GM12878 (cell line): ENCODE measurements at regions not wholly inside any gene's neighbourhood (a gene's known extent, or its start where the extent isn't known, plus 50 kb on each side); places are given as distances from the start of the nearest gene placed in this dataset.

ENCODE experiments used
- ATAC-seq: fragments of 200-7000 bp; cut with Tn5 transposase; 3 replicates; pipeline ENCODE4 v1.9.1; 2020; ENCODE audit warnings: mild to moderate bottlenecking, moderate library complexity
- BruUV-seq: library from RNA; stranded (reverse); fragments of 400-500 nt; replicated peaks from 2 replicates; lab custom pipeline; 2021; lab: Mats Ljungman, UMichigan
- CTCF ChIA-PET: fragments of 300-600 bp; sonication (Branson Sonifier 250); formaldehyde crosslinking; extraction: SDS; loops from one replicate; lab custom pipeline; 2021; ENCODE audit warnings: inconsistent platforms; lab: Yijun Ruan, JAX
- POLR2A ChIA-PET: fragments of 350-600 bp; formaldehyde crosslinking; extraction: SDS; loops from one replicate; lab custom pipeline; 2021; ENCODE audit warnings: inconsistent platforms; lab: Charles Lee
- RAD21 ChIA-PET: fragments of 300-600 bp; sonication (Branson Sonifier 250); formaldehyde crosslinking; loops from one replicate; lab custom pipeline; 2023; ENCODE audit warnings: antibody characterized with exemption; ENCODE audit not compliant: unreplicated experiment; lab: Charles Lee
- SMC1A ChIA-PET: fragments of 300-600 bp; sonication (Branson Sonifier 250); formaldehyde crosslinking; loops from one replicate; lab custom pipeline; 2023; ENCODE audit not compliant: unreplicated experiment, uncharacterized antibody; lab: Charles Lee
- DNase-seq: peaks from one replicate; pipeline ENCODE4 v3.0.0-alpha.2; 2011; ENCODE audit warnings: low read depth, low spot score
- FAIRE-seq: peaks from 3 replicates; lab custom pipeline; 2011; peaks lifted over from hg19 to GRCh38; lab: Jason Lieb, UNC
- H2AFZ ChIP-seq: 2 replicates; pipeline ENCODE4 v1.6.0; 2011; ENCODE audit warnings: low read depth, low read length, control low read depth; ENCODE audit not compliant: control insufficient read depth
- H3K27ac ChIP-seq: 2 replicates; pipeline ENCODE4 v1.5.1; 2011; ENCODE audit warnings: control low read depth; ENCODE audit not compliant: control insufficient read depth, insufficient read depth
- H3K27me3 ChIP-seq, 2 experiments: replicated peaks in 1 of 2; 2 replicates each; pipeline versions ENCODE4 v1.6.0 to v1.6.1; 2011; ENCODE audit warnings: low read length in 1 of 2; ENCODE audit not compliant: control insufficient read depth in 2 of 2, insufficient read depth in 2 of 2
- H3K36me3 ChIP-seq, 2 experiments: 2 replicates each; pipeline ENCODE4 v1.5.1; 2011; ENCODE audit warnings: low read length in 1 of 2; ENCODE audit not compliant: control insufficient read depth in 2 of 2, insufficient read depth in 2 of 2
- H3K4me1 ChIP-seq: 2 replicates; pipeline ENCODE4 v1.6.1; 2011; ENCODE audit warnings: mild to moderate bottlenecking, low read length, moderate library complexity, mixed read lengths; ENCODE audit not compliant: control insufficient read depth, insufficient read depth
- H3K4me2 ChIP-seq: 2 replicates; pipeline ENCODE4 v1.6.0; 2011; ENCODE audit warnings: control low read depth; ENCODE audit not compliant: control insufficient read depth, insufficient read depth
- H3K4me3 ChIP-seq: fragments of 200-600 bp; sonication (generic); 2 replicates; pipeline ENCODE4 v1.5.1; 2016
- H3K79me2 ChIP-seq: 2 replicates; pipeline ENCODE4 v1.6.0; 2011; ENCODE audit warnings: low read length; ENCODE audit not compliant: control insufficient read depth, insufficient read depth
- H3K9ac ChIP-seq: 2 replicates; pipeline ENCODE4 v1.8.0; 2011; ENCODE audit warnings: low read length, control low read depth, mixed read lengths; ENCODE audit not compliant: control insufficient read depth, insufficient read depth
- H3K9me3 ChIP-seq: replicated peaks from 3 replicates; pipeline ENCODE4 v1.5.1; 2011; ENCODE audit warnings: mild to moderate bottlenecking, low read length; ENCODE audit not compliant: control insufficient read depth, insufficient read depth
- H4K20me1 ChIP-seq: 2 replicates; pipeline ENCODE4 v1.6.0; 2011; ENCODE audit not compliant: control insufficient read depth, insufficient read depth
- ASH2L ChIP-seq: fragments of 300-600, 200-600 bp; sonication (generic); IDR thresholded peaks from 2 replicates; pipeline ENCODE4 v1.6.1; 2017; ENCODE audit warnings: low read depth, mild to moderate bottlenecking, borderline replicate concordance
- BACH1 ChIP-seq: fragments of 450-650 bp; IDR thresholded peaks from 2 replicates; pipeline ENCODE4 v1.6.1; 2017; ENCODE audit warnings: mild to moderate bottlenecking, borderline replicate concordance
- EGR1 ChIP-seq, 2 experiments: IDR thresholded peaks; 1 replicate in 1 of 2; 2 replicates in 1 of 2; pipeline ENCODE4 v1.6.1; 2011 to 2012; ENCODE audit warnings: low read depth in 2 of 2, low read length in 2 of 2, borderline replicate concordance in 1 of 2, mild to moderate bottlenecking in 1 of 2, moderate library complexity in 1 of 2
- GATAD2B ChIP-seq: fragments of 450-650 bp; conservative IDR thresholded peaks from 2 replicates; pipeline ENCODE4 v1.6.1; 2017; ENCODE audit warnings: low read depth, mild to moderate bottlenecking, moderate library complexity
- KDM1A ChIP-seq: fragments of 200-600 bp; sonication (generic); IDR thresholded peaks from 2 replicates; pipeline ENCODE4 v1.6.1; 2016; ENCODE audit warnings: borderline replicate concordance
- POLR2A ChIP-seq: IDR thresholded peaks from 2 replicates; pipeline ENCODE4 v1.6.1; 2011; ENCODE audit warnings: low read depth, mild to moderate bottlenecking, low read length
- RCOR1 ChIP-seq: conservative IDR thresholded peaks from 2 replicates; pipeline ENCODE4 v1.6.1; 2012; ENCODE audit warnings: low read depth, low read length, improper control_type of control experiment
- SMARCA5 ChIP-seq: fragments of 450-650 bp; IDR thresholded peaks from 2 replicates; pipeline ENCODE4 v1.6.1; 2017; ENCODE audit warnings: mild to moderate bottlenecking
- YBX1 ChIP-seq: fragments of 450-650 bp; IDR thresholded peaks from 2 replicates; pipeline ENCODE4 v1.6.1; 2016; ENCODE audit warnings: antibody characterized with exemption
- ZNF274 ChIP-seq: IDR thresholded peaks from one replicate; pipeline ENCODE4 v1.8.0; 2011; ENCODE audit not compliant: insufficient read length, insufficient read depth
- ZNF592 ChIP-seq: fragments of 450-650 bp; IDR thresholded peaks from 2 replicates; pipeline ENCODE4 v1.6.1; 2017; ENCODE audit warnings: mild to moderate bottlenecking, moderate library complexity
- WGBS: methylation state at CpG from one replicate; pipeline ENCODE4 v1.1.6; 2016; ENCODE audit warnings: low lambda C conversion rate; ENCODE audit not compliant: insufficient replicate concordance, insufficient coverage; ENCODE audit errors: missing lambda C conversion rate; 5-methylcytosine and 5-hydroxymethylcytosine counted together
- in situ Hi-C: fragments of 300-500 bp; cut with MboI; formaldehyde crosslinking; loops from 9 replicates; pipeline ENCODE4 v1.14.3; 2018; ENCODE audit warnings: mixed read lengths
- intact Hi-C: fragments of 100-400 bp; cut with micrococcal nuclease; formaldehyde crosslinking; loops from one replicate; pipeline ENCODE4 v1.14.2; 2022; ENCODE audit not compliant: unreplicated experiment
- TF ChIP-seq, protein P1 (sequence below): fragments of 450-650 bp; conservative IDR thresholded peaks from 2 replicates; pipeline ENCODE4 v1.6.1; 2017; ENCODE audit warnings: mild to moderate bottlenecking, moderate library complexity

DNA sequence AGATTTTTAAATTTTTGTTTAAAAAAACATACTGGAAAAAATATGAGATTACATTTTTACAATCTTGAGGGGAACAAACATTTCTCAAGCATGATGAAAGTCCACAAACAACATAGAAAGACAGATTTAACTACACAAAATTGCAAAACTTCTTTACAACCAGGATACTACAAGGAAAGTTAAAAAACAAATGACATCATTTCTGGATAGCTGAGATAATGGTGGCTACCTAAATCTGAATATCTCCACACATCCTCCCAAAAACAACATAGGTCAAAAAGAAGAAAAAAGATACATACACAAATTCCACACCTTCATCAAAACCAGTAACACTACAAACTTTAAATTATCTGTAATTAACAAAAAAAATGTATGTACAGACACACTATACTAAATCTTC, 120.8 kb upstream of the TNPO1 start:
- Histone ChIP-seq H3K27ac (no peak overlapping the region), H3K4me1 (no peaks in the 10 kb centered on the region), H3K27me3 (no peaks in the 10 kb centered on the region; a peak in 1 of 4 replicates), H3K9ac (no peak overlapping the region), H3K4me2 (no peak overlapping the region), H2AFZ (no peak overlapping the region), H3K79me2 (no peaks in the 10 kb centered on the region), H3K4me3 (no peak overlapping the region), H3K9me3 (no peaks in the 10 kb centered on the region), H3K36me3 (no peaks in the 10 kb centered on the region), H4K20me1 (no peaks in the 10 kb centered on the region)
- TF ChIP-seq KDM1A, result no peak
- ChIA-PET POLR2A (no interaction called here), SMC1A (no interaction called here), CTCF (no interaction called here), RAD21 (no interaction called here)
- intact Hi-C loops, result no loop called here
- DNase-seq (no peak), ATAC-seq (no peak), FAIRE-seq (no peak)
- BruUV-seq, result no TSS peak
- in situ Hi-C loops, result no loop called here

DNA sequence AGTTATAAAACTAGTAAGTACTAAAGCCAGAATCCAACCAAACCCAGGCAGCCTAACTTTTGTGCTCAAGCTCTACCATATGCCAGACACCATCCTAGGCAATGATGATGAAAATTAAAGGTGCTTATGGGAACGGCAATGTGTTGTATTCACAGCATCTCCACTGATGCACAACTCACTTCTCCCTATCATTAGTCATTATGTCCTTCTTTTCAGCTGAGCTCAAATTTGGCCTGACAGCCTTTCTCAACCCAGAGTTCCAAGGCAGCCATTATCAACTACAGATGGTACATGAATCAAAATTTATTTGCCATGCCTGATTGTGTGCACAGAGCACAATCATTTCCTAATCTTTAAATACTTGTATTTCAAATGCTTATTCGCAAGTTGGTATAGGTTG, 121.6 kb upstream of the TNPO1 start:
- ChIA-PET SMC1A (no interaction called here), RAD21 (no interaction called here), CTCF (no interaction called here), POLR2A (no interaction called here)
- Histone ChIP-seq H3K36me3 (no peaks in the 10 kb centered on the region), H3K27me3 (no peaks in the 10 kb centered on the region; a peak in 1 of 4 replicates), H3K9ac (no peak overlapping the region), H3K9me3 (no peaks in the 10 kb centered on the region), H2AFZ (no peak overlapping the region), H3K27ac (no peak overlapping the region), H3K4me3 (no peak overlapping the region), H4K20me1 (no peaks in the 10 kb centered on the region), H3K4me2 (no peak overlapping the region), H3K79me2 (no peaks in the 10 kb centered on the region), H3K4me1 (no peaks in the 10 kb centered on the region)
- in situ Hi-C loops (no loop called here), intact Hi-C loops (no loop called here)
- ATAC-seq (no peak), FAIRE-seq (no peak), DNase-seq (no peak)
- BruUV-seq, result no TSS peak
- WGBS, result 48% methylated on average over 2 of the region's 2 CpGs
- TF ChIP-seq ZNF592, result no peak
- no peak for TF ChIP-seq SMARCA5
- no peak for TF ChIP-seq ASH2L
- TF ChIP-seq YBX1, result no peak
- no peak for TF ChIP-seq EGR1 (IDR thresholded peaks at IDR 0.05; ENCODE audit: borderline replicate concordance in 1 of 2, low read depth in 2 of 2, low read length in 2 of 2)
- no peak for TF ChIP-seq GATAD2B
- TF ChIP-seq ZNF274, result no peak
- TF ChIP-seq, protein P1, sequence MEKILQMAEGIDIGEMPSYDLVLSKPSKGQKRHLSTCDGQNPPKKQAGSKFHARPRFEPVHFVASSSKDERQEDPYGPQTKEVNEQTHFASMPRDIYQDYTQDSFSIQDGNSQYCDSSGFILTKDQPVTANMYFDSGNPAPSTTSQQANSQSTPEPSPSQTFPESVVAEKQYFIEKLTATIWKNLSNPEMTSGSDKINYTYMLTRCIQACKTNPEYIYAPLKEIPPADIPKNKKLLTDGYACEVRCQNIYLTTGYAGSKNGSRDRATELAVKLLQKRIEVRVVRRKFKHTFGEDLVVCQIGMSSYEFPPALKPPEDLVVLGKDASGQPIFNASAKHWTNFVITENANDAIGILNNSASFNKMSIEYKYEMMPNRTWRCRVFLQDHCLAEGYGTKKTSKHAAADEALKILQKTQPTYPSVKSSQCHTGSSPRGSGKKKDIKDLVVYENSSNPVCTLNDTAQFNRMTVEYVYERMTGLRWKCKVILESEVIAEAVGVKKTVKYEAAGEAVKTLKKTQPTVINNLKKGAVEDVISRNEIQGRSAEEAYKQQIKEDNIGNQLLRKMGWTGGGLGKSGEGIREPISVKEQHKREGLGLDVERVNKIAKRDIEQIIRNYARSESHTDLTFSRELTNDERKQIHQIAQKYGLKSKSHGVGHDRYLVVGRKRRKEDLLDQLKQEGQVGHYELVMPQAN, result no peak
- no peak for TF ChIP-seq RCOR1
- TF ChIP-seq POLR2A, result no peak
- no peak for TF ChIP-seq BACH1
